BE2C (cell line): ENCODE measurements at regions not wholly inside any gene's neighbourhood (a gene's known extent, or its start where the extent isn't known, plus 50 kb on each side); places are given as distances from the start of the nearest gene placed in this dataset.
"Not testable (repeated sequence)": the region's sequence is repeated elsewhere in the genome, so short reads cannot be mapped to it uniquely, and the experiment has no call there.

Source experiments
- DNase-seq: peaks from one replicate; pipeline ENCODE4 v3.0.0-alpha.2; 2020
- H3K27me3 ChIP-seq: fragments of 250-450 bp; sonication (Bioruptor Pico); 2 replicates; pipeline ENCODE4 v1.5.1; 2020; ENCODE audit warnings: mild to moderate bottlenecking
- H3K36me3 ChIP-seq: fragments of 250-450 bp; sonication (Bioruptor Pico); 2 replicates; pipeline ENCODE4 v1.5.1; 2020; ENCODE audit warnings: mild to moderate bottlenecking
- H3K4me1 ChIP-seq: fragments of 250-450 bp; sonication (Bioruptor Pico); 2 replicates; pipeline ENCODE4 v1.5.1; 2020
- H3K4me3 ChIP-seq: 2 replicates; pipeline ENCODE4 v1.5.1; 2011; ENCODE audit warnings: low read depth, low read length
- H3K9me3 ChIP-seq: fragments of 250-450 bp; sonication (Bioruptor Pico); 2 replicates; pipeline ENCODE4 v1.5.1; 2020
- CTCF ChIP-seq: IDR thresholded peaks from 2 replicates; pipeline ENCODE4 v1.5.1; 2012; ENCODE audit warnings: mild to moderate bottlenecking, low read depth, low read length

- Histone ChIP-seq H3K9me3 (no peaks in the 10 kb centered on the region), H3K4me1 (no peaks in the 10 kb centered on the region), H3K27me3 (no peaks in the 10 kb centered on the region), H3K4me3 (no peak overlapping the region), H3K36me3 (no peaks in the 10 kb centered on the region)
- DNase-seq, result no peak
- no peak for TF ChIP-seq CTCF
Measured at GRCh38 chr7:95863-96260, 96.5 kb upstream of the FAM20C start.

GRCh38 chr7:96861-97260, 95.5 kb upstream of the FAM20C start:
- Histone ChIP-seq H3K27me3 (no peaks in the 10 kb centered on the region), H3K4me3 (no peak overlapping the region), H3K4me1 (no peaks in the 10 kb centered on the region), H3K36me3 (no peaks in the 10 kb centered on the region), H3K9me3 (no peaks in the 10 kb centered on the region)
- DNase-seq, result no peak
- no peak for TF ChIP-seq CTCF

- no peak overlapping the region for H3K4me3 ChIP-seq
- DNase-seq, result no peak
- H3K27me3 ChIP-seq, result no peaks in the 10 kb centered on the region
- TF ChIP-seq CTCF, result no peak
- H3K36me3 ChIP-seq, result no peaks in the 10 kb centered on the region
- no peaks in the 10 kb centered on the region for H3K9me3 ChIP-seq
- no peaks in the 10 kb centered on the region for H3K4me1 ChIP-seq
Measured at GRCh38 chr7:97310-97841, 95.0 kb upstream of the FAM20C start.

GRCh38 chr7:101146-102046, 91.0 kb upstream of the FAM20C start:
- no peaks in the 10 kb centered on the region for H3K36me3 ChIP-seq
- no peaks in the 10 kb centered on the region for H3K27me3 ChIP-seq
- DNase-seq, result no peak
- TF ChIP-seq CTCF, result no peak
- H3K9me3 ChIP-seq, result no peaks in the 10 kb centered on the region
- no peaks in the 10 kb centered on the region for H3K4me1 ChIP-seq
- no peak overlapping the region for H3K4me3 ChIP-seq

GRCh38 chr7:102047-102711, 90.2 kb upstream of the FAM20C start:
- no peak for TF ChIP-seq CTCF
- H3K4me3 ChIP-seq, result no peak overlapping the region
- no peak for DNase-seq
- no peaks in the 10 kb centered on the region for H3K4me1 ChIP-seq
- H3K36me3 ChIP-seq, result no peaks in the 10 kb centered on the region
- H3K9me3 ChIP-seq, result no peaks in the 10 kb centered on the region
- no peaks in the 10 kb centered on the region for H3K27me3 ChIP-seq

- no peak for DNase-seq
- H3K27me3 ChIP-seq, result no peaks in the 10 kb centered on the region
- TF ChIP-seq CTCF, result no peak
Measured at GRCh38 chr7:102721-103120, 89.7 kb upstream of the FAM20C start.

GRCh38 chr7:103981-104380, 88.4 kb upstream of the FAM20C start:
- H3K9me3 ChIP-seq, H3K4me1 ChIP-seq, DNase-seq: not testable (repeated sequence)

More at GRCh38 chr7:102721-103120, 89.7 kb upstream of the FAM20C start:
- Histone ChIP-seq H3K4me3 (no peak overlapping the region), H3K9me3 (no peaks in the 10 kb centered on the region), H3K36me3 (no peaks in the 10 kb centered on the region), H3K4me1 (no peaks in the 10 kb centered on the region)

More at GRCh38 chr7:103981-104380, 88.4 kb upstream of the FAM20C start:
- not testable (repeated sequence) for H3K4me3 ChIP-seq, H3K36me3 ChIP-seq, H3K27me3 ChIP-seq
